ENCODE measurements at regions not wholly inside any gene's neighbourhood (a gene's known extent, or its start where the extent isn't known, plus 50 kb on each side); places are given as distances from the start of the nearest gene placed in this dataset.

GRCh38 chr2:78411303-78411702 is 614.2 kb upstream of the REG3G start:
- Histone ChIP-seq H3K27me3 (replicated peaks) (no peaks in the 10 kb centered on the region), H3K27ac (no peak overlapping the region), H3K4me3 (ENCODE audit: low read depth, low read length) (no peak overlapping the region), H3K36me3 (replicated peaks) (no peaks in the 10 kb centered on the region)
- TF ChIP-seq CTCF (IDR thresholded peaks at IDR 0.05; ENCODE audit: low read depth, low read length, missing control alignments): no peak
- in situ Hi-C loops (cut with HindIII; ENCODE audit: low pct_ligation_motif_present, low sequenced_read_pairs): no loop called here
- no peak for DNase-seq

DNA sequence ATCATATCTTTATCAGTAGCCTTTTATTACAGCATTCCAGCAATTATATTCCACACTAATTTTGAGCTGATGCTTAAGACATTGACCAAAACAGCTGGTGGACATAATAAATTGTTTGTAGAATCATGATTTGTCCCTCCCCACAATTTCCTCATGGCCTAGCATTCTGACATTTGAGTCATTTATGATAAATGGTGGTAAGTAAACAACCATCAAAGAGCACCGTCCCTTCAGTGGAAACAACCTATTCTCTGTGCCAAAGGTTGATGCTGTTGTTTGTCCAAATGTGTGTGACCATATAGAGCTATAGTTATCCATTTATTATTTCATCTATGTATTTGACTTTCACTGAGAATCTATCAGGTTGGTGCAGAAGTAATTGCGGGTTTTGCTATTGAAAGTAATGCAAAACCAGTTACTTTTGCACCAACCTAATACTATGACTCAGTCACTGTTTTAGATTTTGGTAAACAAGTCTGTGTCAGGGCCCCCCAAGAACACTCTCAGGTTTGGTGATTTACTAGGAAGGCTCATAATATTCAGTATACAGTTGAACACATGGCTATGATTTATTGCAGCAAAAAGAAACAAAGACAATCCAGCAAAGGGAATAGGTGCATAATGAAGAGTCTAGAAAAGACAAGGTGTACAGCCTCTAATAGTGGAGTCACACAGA is 608.7 kb upstream of the REG3G start:
- Histone ChIP-seq H3K4me3 (ENCODE audit: low read depth, low read length) (no peak overlapping the region), H3K36me3 (replicated peaks) (no peaks in the 10 kb centered on the region), H3K27ac (no peak overlapping the region), H3K27me3 (replicated peaks) (no peaks in the 10 kb centered on the region)
- no peak for DNase-seq
- no peak for TF ChIP-seq CTCF (IDR thresholded peaks at IDR 0.05; ENCODE audit: low read depth, low read length, missing control alignments)
- in situ Hi-C loops (cut with HindIII; ENCODE audit: low pct_ligation_motif_present, low sequenced_read_pairs): no loop called here

DNA sequence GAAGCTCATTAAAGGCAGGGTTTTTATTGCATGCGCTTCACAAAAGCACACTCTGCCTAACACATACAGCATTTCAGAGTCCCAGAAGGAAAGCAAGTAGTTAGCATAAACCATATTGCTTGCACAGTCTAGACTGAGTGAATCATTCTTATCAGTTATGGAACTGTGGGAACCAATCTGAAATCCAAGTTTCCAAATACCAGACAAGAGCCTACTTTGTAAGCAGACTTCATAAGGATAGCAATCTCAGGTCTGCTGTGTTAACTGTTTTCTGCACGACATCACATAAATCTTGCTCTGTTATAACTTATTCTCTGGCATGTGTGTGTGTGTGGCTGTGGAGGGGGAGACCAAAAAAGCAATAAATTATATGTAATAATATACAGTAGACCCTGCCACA is 608.1 kb upstream of the REG3G start:
- no peak overlapping the region for H3K27ac ChIP-seq
- TF ChIP-seq CTCF (IDR thresholded peaks at IDR 0.05; ENCODE audit: low read depth, low read length, missing control alignments): no peak
- H3K27me3 ChIP-seq (replicated peaks): no peaks in the 10 kb centered on the region
- DNase-seq: no peak
- in situ Hi-C loops (cut with HindIII; ENCODE audit: low pct_ligation_motif_present, low sequenced_read_pairs): no loop called here
- H3K4me3 ChIP-seq (ENCODE audit: low read depth, low read length): no peak overlapping the region
- no peaks in the 10 kb centered on the region for H3K36me3 ChIP-seq (replicated peaks)

- TF ChIP-seq CTCF (IDR thresholded peaks at IDR 0.05; ENCODE audit: low read depth, low read length, missing control alignments): no peak
- H3K4me3 ChIP-seq (ENCODE audit: low read depth, low read length): no peak overlapping the region
- no peak overlapping the region for H3K27ac ChIP-seq
- H3K36me3 ChIP-seq (replicated peaks): no peaks in the 10 kb centered on the region
- H3K27me3 ChIP-seq (replicated peaks): no peaks in the 10 kb centered on the region
- in situ Hi-C loops (cut with HindIII; ENCODE audit: low pct_ligation_motif_present, low sequenced_read_pairs): no loop called here
- DNase-seq: no peak
These were observed 607.5 kb upstream of the REG3G start for GRCh38 chr2:78418021-78418420.

GRCh38 chr2:78420132-78420531 is 605.4 kb upstream of the REG3G start:
- no peak for TF ChIP-seq CTCF (IDR thresholded peaks at IDR 0.05; ENCODE audit: low read depth, low read length, missing control alignments)
- DNase-seq: no peak
- H3K36me3 ChIP-seq (replicated peaks): no peaks in the 10 kb centered on the region
- no peak overlapping the region for H3K27ac ChIP-seq
- in situ Hi-C loops (cut with HindIII; ENCODE audit: low pct_ligation_motif_present, low sequenced_read_pairs): no loop called here
- no peaks in the 10 kb centered on the region for H3K27me3 ChIP-seq (replicated peaks)
- H3K4me3 ChIP-seq (ENCODE audit: low read depth, low read length): no peak overlapping the region

- no peaks in the 10 kb centered on the region for H3K27me3 ChIP-seq (replicated peaks)
These were observed 601.9 kb upstream of the REG3G start for GRCh38 chr2:78423631-78424030.

More at GRCh38 chr2:78423631-78424030, 601.9 kb upstream of the REG3G start:
- no peaks in the 10 kb centered on the region for H3K36me3 ChIP-seq (replicated peaks)
- H3K27ac ChIP-seq: no peak overlapping the region
- H3K4me3 ChIP-seq (ENCODE audit: low read depth, low read length): no peak overlapping the region
- in situ Hi-C loops (cut with HindIII; ENCODE audit: low pct_ligation_motif_present, low sequenced_read_pairs): no loop called here
- TF ChIP-seq CTCF (IDR thresholded peaks at IDR 0.05; ENCODE audit: low read depth, low read length, missing control alignments): no peak
- DNase-seq: no peak

Data from brain microvascular endothelial cell (primary cell).